Dermis microvascular lymphatic vessel endothelial cell (primary cell): ENCODE measurements at regions not wholly inside any gene's neighbourhood (a gene's known extent, or its start where the extent isn't known, plus 50 kb on each side); places are given as distances from the start of the nearest gene placed in this dataset.

ENCODE experiments used
- DNase-seq, 2 donors: peaks; one replicate each; pipeline versions ENCODE4 v3.0.0 to v3.0.0-alpha.2; 2010; ENCODE audit warnings: low read depth in 2 of 2

- no peak for DNase-seq
These were observed 121.8 kb upstream of the TNR start for GRCh38 chr1:175865041-175865766.

- DNase-seq = no peak
These were observed 121.2 kb upstream of the TNR start for GRCh38 chr1:175864625-175865024.

DNA sequence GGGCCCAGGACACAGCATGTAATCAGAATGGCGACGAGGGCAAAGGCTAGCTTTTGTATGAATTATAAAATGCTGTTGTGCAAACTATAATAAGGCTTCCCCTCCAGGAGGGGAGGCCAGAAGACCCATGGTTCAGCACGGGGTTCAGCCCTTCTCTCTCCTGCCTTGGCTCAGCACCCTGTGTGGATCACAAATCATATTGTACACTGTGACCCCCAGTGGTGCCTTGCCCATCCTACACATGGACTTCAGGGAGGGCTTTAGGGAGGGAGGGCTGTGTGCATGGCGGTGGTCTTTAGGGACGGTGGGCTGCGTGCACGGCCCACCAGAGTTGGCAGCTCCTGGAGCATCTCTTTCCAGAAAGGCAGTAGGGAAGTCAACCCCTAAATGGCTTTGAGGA, 120.8 kb upstream of the TNR start:
- no peak for DNase-seq

DNA sequence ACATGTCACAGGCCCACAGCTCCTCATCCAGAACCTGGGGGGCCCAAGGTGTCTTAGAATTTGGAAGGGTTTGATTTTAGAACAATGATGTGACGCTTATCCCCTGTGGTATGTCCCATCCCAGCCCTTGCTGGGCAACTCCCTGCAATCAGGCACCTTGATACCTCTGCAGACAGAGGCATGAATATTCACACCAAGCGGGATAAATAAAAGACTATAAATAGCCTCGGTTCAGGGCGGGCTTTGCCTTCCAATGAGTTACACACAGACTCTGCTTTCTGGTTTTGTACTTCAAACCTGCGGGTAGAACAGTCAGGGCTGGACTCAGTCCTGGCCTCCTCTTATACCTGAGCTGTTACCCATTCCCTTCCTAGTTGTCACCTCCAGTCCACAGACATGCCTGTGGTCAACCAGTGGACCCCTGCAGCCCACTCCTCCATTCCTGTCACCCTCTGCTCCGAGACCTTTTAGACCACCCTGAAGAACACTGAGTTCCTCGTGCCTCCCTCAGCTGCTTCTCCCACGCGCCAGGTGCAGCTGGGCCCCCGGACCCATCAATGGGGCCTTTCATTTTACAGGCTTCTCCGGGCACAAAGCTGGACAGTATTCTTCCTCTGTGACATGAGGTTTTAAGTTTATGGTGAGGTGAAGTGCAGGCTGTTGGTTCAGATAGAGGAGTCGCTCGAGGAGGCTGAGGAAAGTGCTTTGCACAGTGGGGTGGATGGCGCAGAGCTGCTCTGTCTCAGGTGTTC, 120.1 kb upstream of the TNR start:
- no peak for DNase-seq

DNA sequence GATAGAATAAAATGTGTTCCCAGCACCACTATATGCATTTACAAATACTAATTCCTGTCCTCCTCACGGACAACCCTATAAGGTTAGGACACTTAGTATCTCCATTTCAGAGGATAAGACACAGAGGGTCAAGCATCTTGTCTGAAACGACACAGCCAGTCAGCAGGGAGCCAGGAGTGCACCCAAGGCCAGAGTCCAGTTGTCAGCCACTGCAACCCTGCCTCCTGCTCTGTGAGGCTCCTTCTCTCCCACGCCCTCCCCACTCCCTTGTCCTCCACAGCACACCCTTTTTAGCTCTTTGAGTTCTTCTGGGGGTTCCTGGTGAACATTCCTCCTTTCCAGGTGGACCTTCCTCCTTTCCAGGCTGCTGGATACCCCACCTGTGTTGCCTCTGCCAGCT, 119.0 kb upstream of the TNR start:
- no peak for DNase-seq

DNA sequence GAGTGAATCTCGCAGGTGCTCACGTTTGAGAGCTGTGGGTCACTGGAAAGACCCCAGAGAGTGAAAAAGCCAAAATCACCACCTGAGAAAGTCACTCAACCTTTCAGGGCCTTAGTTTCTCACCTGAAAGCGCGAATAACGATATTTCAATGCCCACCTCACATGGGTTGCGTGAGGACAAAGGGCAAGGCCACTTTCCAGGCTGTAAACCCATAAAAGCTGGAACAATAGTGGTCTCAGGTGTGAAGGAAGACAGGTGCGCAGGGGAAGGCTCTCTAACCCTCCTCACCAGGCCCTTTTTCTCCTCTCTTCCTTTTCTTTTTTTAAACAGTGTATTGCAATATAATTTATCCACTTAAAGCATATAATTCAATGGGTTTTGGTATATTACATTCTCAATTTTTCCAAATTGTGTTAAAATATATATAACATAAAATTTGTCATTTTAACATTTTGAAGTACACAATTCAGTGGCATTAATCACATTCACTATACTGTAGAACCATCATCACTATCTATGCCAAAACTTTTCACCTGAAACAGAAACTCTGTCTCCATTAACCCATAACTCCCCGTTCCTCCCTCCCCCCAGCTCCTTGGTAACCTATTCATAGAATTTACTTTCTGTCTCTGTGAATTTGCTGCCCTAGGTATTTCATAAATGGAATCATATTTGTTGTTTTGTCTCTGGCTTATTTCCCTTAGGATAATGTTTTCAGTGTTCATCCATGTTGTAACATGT, 118.4 kb upstream of the TNR start:
- DNase-seq = no peak

DNA sequence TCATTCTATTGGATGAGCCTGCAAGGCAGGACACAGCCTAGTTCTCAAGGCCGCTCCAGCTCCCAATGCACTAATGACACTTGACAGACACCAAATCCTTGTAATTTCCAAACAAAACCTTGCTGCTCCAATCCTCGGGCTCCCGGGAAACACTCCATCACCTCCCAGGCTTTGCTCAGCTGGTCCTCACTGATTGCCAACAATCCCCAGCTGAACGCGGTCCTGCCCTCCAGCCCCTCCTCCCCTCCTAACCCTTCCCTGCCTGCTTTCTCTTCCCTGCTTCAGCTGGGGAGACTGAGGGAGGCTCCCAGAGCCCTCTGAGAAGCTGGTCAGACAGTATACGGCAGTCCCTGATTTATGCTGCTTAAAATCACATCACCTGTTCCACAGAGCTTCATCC, 114.4 kb upstream of the TNR start:
- no peak for DNase-seq

- no peak for DNase-seq
These were observed 110.3 kb upstream of the TNR start for GRCh38 chr1:175853681-175854080.

GRCh38 chr1:175851749-175852148, 108.4 kb upstream of the TNR start:
- no peak for DNase-seq

- no peak for DNase-seq
These were observed 104.9 kb upstream of the TNR start for GRCh38 chr1:175848329-175848728.

- DNase-seq = no peak
These were observed 102.6 kb upstream of the TNR start for GRCh38 chr1:175845985-175846384.

DNA sequence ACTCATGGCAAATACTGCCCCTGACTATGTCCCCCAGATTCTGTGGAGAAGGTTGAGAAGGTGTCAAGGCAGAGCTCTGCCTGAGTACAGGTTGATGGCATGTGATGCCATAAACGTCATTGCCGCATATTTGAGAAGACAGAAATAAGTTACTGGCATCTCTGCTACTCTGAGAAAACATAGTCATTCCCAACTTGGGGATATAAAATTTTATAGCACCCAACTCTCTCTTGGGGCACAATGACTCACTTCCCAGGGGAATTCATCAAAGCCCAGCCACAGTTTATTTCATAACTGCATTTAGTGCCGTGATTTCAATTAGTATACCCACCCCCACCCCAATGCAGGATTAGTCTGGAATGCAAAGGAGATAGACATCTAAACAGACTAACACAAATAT, 101.9 kb upstream of the TNR start:
- DNase-seq = no peak

- no peak for DNase-seq
These were observed 101.5 kb upstream of the TNR start for GRCh38 chr1:175844877-175845276.

DNA sequence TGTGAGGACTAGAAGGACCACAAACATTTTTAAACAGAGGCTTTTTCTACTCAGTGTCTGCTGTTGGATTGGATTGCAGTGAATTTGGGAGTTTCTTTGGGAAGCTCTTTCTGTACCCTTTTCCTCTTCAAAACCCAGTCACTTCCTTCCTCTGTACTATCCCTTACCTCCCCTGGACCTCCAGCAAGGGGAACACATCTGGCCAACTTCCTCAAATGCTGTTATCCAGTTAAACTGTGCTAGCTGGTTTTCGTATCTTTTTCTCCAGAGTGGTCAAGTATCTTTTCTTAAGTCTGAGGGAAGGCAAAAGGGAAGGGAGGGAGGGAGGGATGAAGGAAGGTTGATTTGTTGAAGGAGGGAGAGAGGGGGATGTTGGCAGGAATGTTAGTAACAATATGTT, 99.2 kb upstream of the TNR start:
- DNase-seq = no peak

GRCh38 chr1:175841738-175842187, 98.4 kb upstream of the TNR start:
- no peak for DNase-seq

- DNase-seq = no peak
These were observed 97.4 kb upstream of the TNR start for GRCh38 chr1:175840787-175841186.

DNA sequence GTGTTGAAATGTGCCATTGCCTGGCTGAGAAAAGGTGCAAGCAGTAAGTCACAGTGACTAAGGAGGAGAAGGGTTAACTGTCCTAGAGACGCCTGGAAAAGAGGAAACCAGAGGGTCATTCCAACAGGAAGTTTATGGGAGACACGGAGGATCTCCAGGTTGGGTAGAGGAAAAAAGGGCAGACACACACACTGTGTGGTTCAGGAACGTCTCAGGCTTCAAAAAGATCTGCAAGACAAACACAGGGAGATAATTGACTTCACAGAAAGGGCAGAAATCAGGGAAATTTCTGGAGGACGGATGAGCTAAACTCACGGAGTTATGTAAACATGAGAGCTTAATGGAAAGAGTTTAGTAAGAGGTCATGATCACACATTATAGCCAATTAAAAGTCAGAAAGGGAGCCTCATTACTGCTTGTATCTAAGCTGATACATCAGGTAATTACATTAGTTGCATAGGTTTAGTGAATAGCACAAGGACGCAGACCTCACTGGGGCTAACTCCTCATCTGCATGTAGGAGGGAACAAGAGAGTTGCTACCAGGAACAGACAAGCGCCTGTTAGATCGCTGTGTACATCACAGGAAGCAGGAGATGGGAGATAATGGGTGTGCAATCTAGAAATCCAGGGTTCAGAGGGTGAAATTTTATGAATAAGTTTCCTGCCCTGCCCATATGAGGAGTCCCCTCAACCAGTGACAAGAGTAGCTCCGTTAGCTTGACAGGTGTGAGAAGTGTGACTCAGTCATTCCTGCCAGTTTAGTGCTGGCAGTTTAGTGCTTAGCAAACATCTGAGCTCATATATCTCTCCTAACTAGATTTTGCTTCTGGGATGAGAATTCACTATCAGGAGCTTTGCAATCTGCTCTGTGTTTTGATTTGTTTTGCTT, 96.6 kb upstream of the TNR start:
- DNase-seq = peak; percentile 10 to 63

GRCh38 chr1:175834597-175834996, 91.2 kb upstream of the TNR start:
- no peak for DNase-seq

DNA sequence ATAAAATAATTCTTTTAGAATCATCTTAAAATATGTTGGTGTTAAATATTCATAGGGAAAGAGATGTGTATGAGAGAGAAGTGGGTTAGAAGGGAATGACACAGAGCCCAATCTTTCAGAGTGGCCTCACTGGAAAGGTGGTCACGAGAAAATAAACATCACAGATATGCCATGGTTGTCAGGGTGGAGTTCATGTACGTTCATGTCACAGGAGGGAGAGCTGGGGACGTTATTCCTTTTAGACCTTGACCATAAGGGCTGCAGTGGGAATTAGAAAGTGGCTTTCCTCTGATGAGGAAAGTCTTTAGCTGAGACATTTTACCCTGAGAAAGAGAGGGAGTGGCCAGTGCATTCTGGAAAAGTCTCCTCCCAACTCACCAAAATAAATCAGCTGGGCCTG, 90.6 kb upstream of the TNR start:
- no peak for DNase-seq

DNA sequence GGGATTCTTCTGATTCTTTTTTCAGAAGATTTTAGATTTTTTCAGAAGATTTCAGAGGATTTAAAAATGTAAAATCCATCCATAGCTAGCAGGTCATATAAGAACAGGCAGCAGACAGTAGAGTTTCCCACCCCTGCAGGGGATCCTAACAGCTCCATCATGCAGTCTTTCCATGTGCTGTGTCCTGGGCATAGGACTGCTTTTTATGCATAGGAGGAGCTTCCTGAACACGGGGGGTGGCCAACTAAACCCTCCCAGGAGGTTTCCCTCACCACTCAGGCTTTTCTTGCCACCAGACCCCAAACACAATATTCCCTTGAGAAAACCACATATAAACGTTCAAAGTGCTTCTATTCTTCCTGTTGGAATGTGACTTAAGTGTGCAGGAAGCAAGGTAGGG, 90.1 kb upstream of the TNR start:
- no peak for DNase-seq

DNA sequence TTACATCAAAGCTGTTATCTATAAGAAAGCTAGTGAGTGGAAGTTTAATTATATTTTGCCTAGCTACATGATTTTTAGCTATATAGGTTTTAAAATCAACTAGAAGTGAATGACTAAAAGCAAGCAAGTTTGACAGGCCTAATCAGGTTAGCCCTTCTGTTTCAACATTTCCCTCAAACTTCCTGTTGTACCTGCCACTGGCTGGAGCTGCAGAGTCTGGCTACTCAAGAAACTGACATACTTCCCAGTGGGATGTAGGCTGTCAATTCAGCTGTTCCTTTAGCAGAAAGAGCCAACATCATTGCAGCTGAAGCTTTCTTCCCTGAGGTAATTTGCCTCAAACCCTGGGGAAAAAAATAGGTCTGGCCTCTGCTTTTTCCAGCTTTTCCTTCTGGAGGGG, 87.1 kb upstream of the TNR start:
- DNase-seq = no peak

DNA sequence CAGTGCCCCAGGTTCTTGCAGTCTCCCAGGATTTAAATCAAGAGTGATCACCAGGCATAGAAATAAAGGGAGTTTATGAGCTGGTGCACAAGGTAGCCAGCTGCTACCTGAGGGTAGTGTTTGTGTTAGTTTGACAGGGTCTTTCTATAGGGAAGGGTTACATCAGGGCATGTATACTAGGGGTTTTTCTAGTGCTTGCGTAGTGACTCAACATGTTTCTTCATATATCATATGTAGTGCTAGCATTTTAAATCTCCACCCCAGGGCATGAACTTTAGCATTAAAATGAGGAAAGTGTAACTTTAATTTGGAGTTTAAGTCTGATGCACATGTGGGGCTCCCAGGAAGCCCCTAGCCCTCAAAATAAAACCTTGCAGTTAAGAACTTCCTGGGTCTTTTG, 86.5 kb upstream of the TNR start:
- DNase-seq = no peak
